ENCODE measurements at regions not wholly inside any gene's neighbourhood (a gene's known extent, or its start where the extent isn't known, plus 50 kb on each side); places are given as distances from the start of the nearest gene placed in this dataset.

DNA sequence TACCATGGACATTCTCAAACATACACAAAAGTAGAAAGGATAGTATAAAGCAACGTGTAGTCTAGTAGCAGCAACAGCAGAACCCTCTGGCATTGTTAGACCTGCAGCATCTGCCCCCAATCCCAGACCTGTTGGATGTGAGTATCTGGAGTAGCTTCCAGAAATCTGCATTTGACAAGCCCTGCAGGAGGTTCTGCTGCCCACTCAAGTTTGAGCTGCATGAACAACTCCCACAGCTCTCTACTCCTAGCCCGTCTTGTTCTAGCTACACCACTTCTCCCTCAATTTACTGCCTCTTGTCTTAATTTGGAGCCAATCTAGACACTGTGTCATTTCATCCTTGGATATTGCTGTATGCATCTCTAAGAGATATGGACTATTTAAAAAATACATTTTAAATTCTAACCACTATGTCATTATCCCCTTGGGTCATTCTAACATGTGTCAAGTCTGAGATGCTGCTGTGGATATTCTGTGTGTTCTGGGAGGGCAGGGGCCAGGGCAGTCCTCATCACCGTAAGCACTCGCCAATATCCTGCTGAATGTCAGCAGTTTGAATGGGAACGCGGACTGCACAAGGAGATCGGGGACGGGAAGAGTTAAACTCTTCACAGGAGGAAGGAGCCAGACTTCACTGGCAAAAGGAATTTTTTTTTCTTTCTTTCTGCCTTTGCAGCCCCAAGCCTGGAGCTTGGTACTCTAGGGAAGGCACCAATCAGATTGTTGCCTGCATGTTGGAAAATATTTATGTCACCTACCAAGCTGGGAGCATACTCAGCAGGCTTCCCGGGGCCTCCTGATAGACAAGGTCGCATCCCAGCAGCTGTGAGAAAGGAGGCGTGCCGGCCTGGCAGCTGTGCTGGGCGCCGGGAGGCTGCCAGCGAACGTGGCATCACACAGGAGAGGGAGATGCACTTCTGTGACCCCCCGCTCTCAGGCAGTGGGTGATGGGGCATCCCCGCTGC is 429.0 kb downstream of the MIAT start:
- TF ChIP-seq, protein P1, sequence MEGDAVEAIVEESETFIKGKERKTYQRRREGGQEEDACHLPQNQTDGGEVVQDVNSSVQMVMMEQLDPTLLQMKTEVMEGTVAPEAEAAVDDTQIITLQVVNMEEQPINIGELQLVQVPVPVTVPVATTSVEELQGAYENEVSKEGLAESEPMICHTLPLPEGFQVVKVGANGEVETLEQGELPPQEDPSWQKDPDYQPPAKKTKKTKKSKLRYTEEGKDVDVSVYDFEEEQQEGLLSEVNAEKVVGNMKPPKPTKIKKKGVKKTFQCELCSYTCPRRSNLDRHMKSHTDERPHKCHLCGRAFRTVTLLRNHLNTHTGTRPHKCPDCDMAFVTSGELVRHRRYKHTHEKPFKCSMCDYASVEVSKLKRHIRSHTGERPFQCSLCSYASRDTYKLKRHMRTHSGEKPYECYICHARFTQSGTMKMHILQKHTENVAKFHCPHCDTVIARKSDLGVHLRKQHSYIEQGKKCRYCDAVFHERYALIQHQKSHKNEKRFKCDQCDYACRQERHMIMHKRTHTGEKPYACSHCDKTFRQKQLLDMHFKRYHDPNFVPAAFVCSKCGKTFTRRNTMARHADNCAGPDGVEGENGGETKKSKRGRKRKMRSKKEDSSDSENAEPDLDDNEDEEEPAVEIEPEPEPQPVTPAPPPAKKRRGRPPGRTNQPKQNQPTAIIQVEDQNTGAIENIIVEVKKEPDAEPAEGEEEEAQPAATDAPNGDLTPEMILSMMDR (IDR thresholded peaks at IDR 0.05), result no peak
- H3K4me1 ChIP-seq, result no peaks in the 10 kb centered on the region
- no peaks in the 10 kb centered on the region for H3K27me3 ChIP-seq
- no peaks in the 10 kb centered on the region for H3K36me3 ChIP-seq
- no peak overlapping the region for H3K4me3 ChIP-seq
- intact Hi-C loops (cut with DNase I), result no loop called here
- H3K9me3 ChIP-seq, result no peaks in the 10 kb centered on the region
- H3K27ac ChIP-seq, result no peak overlapping the region
- DNase-seq (ENCODE audit: low spot score in 2 of 2), result no peak

GRCh38 chr22:27087051-27087450 is 429.7 kb downstream of the MIAT start:
- no peaks in the 10 kb centered on the region for H3K27me3 ChIP-seq
- intact Hi-C loops (cut with DNase I), result no loop called here
- no peak overlapping the region for H3K4me3 ChIP-seq
- no peak for DNase-seq (ENCODE audit: low spot score in 2 of 2)
- H3K27ac ChIP-seq, result no peak overlapping the region
- no peaks in the 10 kb centered on the region for H3K4me1 ChIP-seq
- TF ChIP-seq, protein P1 (IDR thresholded peaks at IDR 0.05), result no peak
- no peaks in the 10 kb centered on the region for H3K36me3 ChIP-seq
- no peaks in the 10 kb centered on the region for H3K9me3 ChIP-seq

GRCh38 chr22:27088026-27088425 is 430.6 kb downstream of the MIAT start:
- no peaks in the 10 kb centered on the region for H3K4me1 ChIP-seq
- H3K27me3 ChIP-seq, result no peaks in the 10 kb centered on the region
- no peak overlapping the region for H3K4me3 ChIP-seq
- no peaks in the 10 kb centered on the region for H3K36me3 ChIP-seq
- TF ChIP-seq, protein P1 (IDR thresholded peaks at IDR 0.05), result no peak
- no peaks in the 10 kb centered on the region for H3K9me3 ChIP-seq
- DNase-seq (ENCODE audit: low spot score in 2 of 2), result no peak
- intact Hi-C loops (cut with DNase I), result no loop called here
- no peak overlapping the region for H3K27ac ChIP-seq

- no peak overlapping the region for H3K27ac ChIP-seq
- DNase-seq (ENCODE audit: low spot score in 2 of 2), result no peak
- no peaks in the 10 kb centered on the region for H3K9me3 ChIP-seq
- no peaks in the 10 kb centered on the region for H3K27me3 ChIP-seq
- TF ChIP-seq, protein P1 (IDR thresholded peaks at IDR 0.05), result no peak
- H3K36me3 ChIP-seq, result no peaks in the 10 kb centered on the region
- intact Hi-C loops (cut with DNase I), result no loop called here
- no peak overlapping the region for H3K4me3 ChIP-seq
- no peaks in the 10 kb centered on the region for H3K4me1 ChIP-seq
Measured at GRCh38 chr22:27089264-27089663, 431.9 kb downstream of the MIAT start.

DNA sequence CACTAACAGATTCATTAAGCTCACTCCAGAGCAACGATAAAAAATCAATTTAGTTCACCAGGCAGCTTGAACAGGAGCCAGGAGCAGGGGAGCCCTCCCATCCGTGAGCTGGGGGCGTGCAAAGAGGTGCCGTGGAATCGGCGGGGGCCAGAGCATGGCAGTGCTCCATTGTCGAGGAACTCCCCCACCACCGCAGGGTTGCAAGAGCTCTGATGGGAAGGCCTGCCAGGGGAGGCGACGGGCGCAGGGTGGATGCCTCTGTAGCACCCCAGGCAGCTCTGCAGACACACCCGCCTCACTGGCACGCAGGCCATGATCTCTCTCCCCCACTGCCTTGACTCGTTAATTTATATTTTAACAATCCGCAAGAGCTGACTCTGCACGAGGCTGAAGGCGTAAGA is 433.2 kb downstream of the MIAT start:
- intact Hi-C loops (cut with DNase I), result no loop called here
- TF ChIP-seq, protein P1 (IDR thresholded peaks at IDR 0.05), result no peak
- H3K4me3 ChIP-seq, result no peak overlapping the region

More for the DNA sequence above, 433.2 kb downstream of the MIAT start:
- peaks cover 0 to 4% of the 10 kb centered on the region in 2 donors for H3K4me1 ChIP-seq
- no peaks in the 10 kb centered on the region for H3K9me3 ChIP-seq
- no peak overlapping the region for H3K27ac ChIP-seq
- no peak for DNase-seq (ENCODE audit: low spot score in 2 of 2)
- H3K36me3 ChIP-seq, result no peaks in the 10 kb centered on the region
- H3K27me3 ChIP-seq, result no peaks in the 10 kb centered on the region
